SK-N-SH (cell line): ENCODE measurements at regions not wholly inside any gene's neighbourhood (a gene's known extent, or its start where the extent isn't known, plus 50 kb on each side); places are given as distances from the start of the nearest gene placed in this dataset.

Experiments
- CTCF ChIA-PET: fragments of 300-600, 350-600 bp; formaldehyde crosslinking; extraction: SDS; loops from one replicate; lab custom pipeline; 2021; lab: Yijun Ruan, JAX
- POLR2A ChIA-PET: fragments of 350-600 bp; sonication (Branson Sonifier 250); formaldehyde crosslinking; extraction: SDS; loops from one replicate; lab custom pipeline; 2020; ENCODE audit warnings: antibody characterized with exemption, inconsistent platforms; lab: Yijun Ruan, JAX
- DNase-seq: peaks from one replicate; pipeline ENCODE4 v3.0.0; 2012
- H2AFZ ChIP-seq: fragments of 200-600 bp; sonication (generic); 2 replicates; pipeline ENCODE4 v1.8.1; 2016; ENCODE audit warnings: antibody characterized with exemption, mild to moderate bottlenecking, low read depth
- H3F3A ChIP-seq: fragments of 200-600 bp; sonication (generic); replicated peaks from 2 replicates; pipeline ENCODE3; 2016; ENCODE audit warnings: antibody characterized with exemption, mild to moderate bottlenecking; ENCODE audit not compliant: insufficient read depth
- H3K27ac ChIP-seq, 2 experiments: fragments of 200-500 bp in 1 of 2; fragments of 200-600 bp in 1 of 2; sonication (Bioruptor generic) in 1 of 2; sonication (generic), shearing (Covaris generic) in 1 of 2; 2 replicates each; pipeline versions ENCODE4 v1.5.1 to v1.6.1; 2014 to 2016; ENCODE audit warnings: low read depth in 2 of 2, inconsistent platforms in 1 of 2, low read length in 1 of 2, mild to moderate bottlenecking in 1 of 2, mixed read lengths in 1 of 2
- H3K27me3 ChIP-seq: fragments of 200-600 bp; sonication (generic), shearing (Covaris generic); 2 replicates; pipeline ENCODE4 v1.6.1; 2016; ENCODE audit warnings: mixed run types; ENCODE audit not compliant: insufficient read depth
- H3K36me3 ChIP-seq, 2 experiments: fragments of 200-500 bp in 1 of 2; fragments of 200-600 bp in 1 of 2; sonication (Bioruptor generic) in 1 of 2; sonication (generic) in 1 of 2; replicated peaks in 1 of 2; 2 replicates each; pipeline versions ENCODE3 to v1.5.1; 2014 to 2016; ENCODE audit warnings: low read length in 1 of 2, mild to moderate bottlenecking in 1 of 2; ENCODE audit not compliant: insufficient read depth in 2 of 2, control insufficient read depth in 1 of 2
- H3K4me1 ChIP-seq, 2 experiments: fragments of 200-500 bp in 1 of 2; fragments of 200-600 bp in 1 of 2; sonication (Bioruptor generic) in 1 of 2; sonication (generic), shearing (Covaris generic) in 1 of 2; 2 replicates each; pipeline versions ENCODE4 v1.5.1 to v1.6.1; 2014 to 2016; ENCODE audit warnings: low read depth in 1 of 2, low read length in 1 of 2, mixed run types in 1 of 2; ENCODE audit not compliant: insufficient read depth in 2 of 2, control insufficient read depth in 1 of 2
- H3K4me2 ChIP-seq: fragments of 200-600 bp; sonication (generic), shearing (Covaris generic); 2 replicates; pipeline ENCODE4 v1.6.1; 2017; ENCODE audit warnings: mixed run types
- H3K4me3 ChIP-seq, 2 experiments: fragments of 200-500 bp in 1 of 2; fragments of 200-600 bp in 1 of 2; sonication (Bioruptor generic) in 1 of 2; sonication (generic), shearing (Covaris generic) in 1 of 2; 2 replicates each; pipeline versions ENCODE4 v1.5.1 to v1.8.1; 2014 to 2016; ENCODE audit warnings: low read depth in 2 of 2, inconsistent platforms in 1 of 2, low read length in 1 of 2, mild to moderate bottlenecking in 1 of 2, mixed read lengths in 1 of 2, moderate library complexity in 1 of 2
- H3K79me2 ChIP-seq: fragments of 200-600 bp; sonication (generic); 2 replicates; pipeline ENCODE4 v1.8.1; 2017; ENCODE audit warnings: mild to moderate bottlenecking; ENCODE audit not compliant: insufficient read depth
- H3K9ac ChIP-seq: fragments of 200-600 bp; sonication (generic); 2 replicates; pipeline ENCODE4 v1.6.1; 2017; ENCODE audit warnings: mixed run types
- H3K9me2 ChIP-seq: fragments of 200-600 bp; sonication (generic); 2 replicates; pipeline ENCODE4 v1.6.1; 2017; ENCODE audit warnings: mixed run types
- H3K9me3 ChIP-seq: fragments of 200-600 bp; sonication (generic); 2 replicates; pipeline ENCODE4 v1.6.1; 2017; ENCODE audit warnings: mixed run types, mild to moderate bottlenecking, moderate library complexity
- H4K20me1 ChIP-seq: fragments of 200-600 bp; sonication (generic); 2 replicates; pipeline ENCODE4 v1.6.1; 2017; ENCODE audit warnings: mild to moderate bottlenecking, mixed run types; ENCODE audit not compliant: insufficient read depth
- EZH2phosphoT487 ChIP-seq: fragments of 200-600 bp; sonication (generic); IDR thresholded peaks from 2 replicates; pipeline ENCODE4 v1.6.1; 2017; ENCODE audit warnings: low read depth, mixed run types, mild to moderate bottlenecking, antibody characterized with exemption, moderate library complexity, borderline replicate concordance
- FOXJ3 ChIP-seq: sonication (generic); formaldehyde crosslinking; IDR thresholded peaks from 2 replicates; pipeline ENCODE4 v1.5.1; 2020; ENCODE audit warnings: mild to moderate bottlenecking, missing genetic modification reagents
- FOXM1 ChIP-seq: IDR thresholded peaks from 2 replicates; pipeline ENCODE4 v1.4.0; 2012; ENCODE audit warnings: low read depth, mild to moderate bottlenecking
- GATA2 ChIP-seq: sonication (generic); formaldehyde crosslinking; IDR thresholded peaks from 2 replicates; pipeline ENCODE4 v1.5.0; 2020; ENCODE audit warnings: mild to moderate bottlenecking, missing genetic modification reagents
- MAX ChIP-seq: IDR thresholded peaks from 2 replicates; pipeline ENCODE4 v1.4.0; 2012; ENCODE audit warnings: low read depth
- MEF2A ChIP-seq: IDR thresholded peaks from 2 replicates; pipeline ENCODE4 v1.4.0; 2012; ENCODE audit warnings: low read depth, borderline replicate concordance
- MXI1 ChIP-seq: IDR thresholded peaks from 2 replicates; pipeline ENCODE4 v1.6.1; 2012; ENCODE audit warnings: mild to moderate bottlenecking, low read depth, low read length, improper control_type of control experiment
- NFIC ChIP-seq: IDR thresholded peaks from 2 replicates; pipeline ENCODE4 v1.4.0; 2012; ENCODE audit warnings: borderline replicate concordance
- NRF1 ChIP-seq: IDR thresholded peaks from 2 replicates; pipeline ENCODE4 v1.6.1; 2012; ENCODE audit warnings: low read depth, mild to moderate bottlenecking, low read length
- RCOR1 ChIP-seq: fragments of 150-350 bp; IDR thresholded peaks from 2 replicates; pipeline ENCODE4 v1.6.1; 2017; ENCODE audit warnings: antibody characterized with exemption, low read length
- RFX5 ChIP-seq: IDR thresholded peaks from 2 replicates; pipeline ENCODE4 v1.6.1; 2012; ENCODE audit warnings: mild to moderate bottlenecking, improper control_type of control experiment, low read length
- SIN3A ChIP-seq: IDR thresholded peaks from 2 replicates; pipeline ENCODE4 v1.6.1; 2012; ENCODE audit warnings: low read depth, mild to moderate bottlenecking, low read length, moderate library complexity, borderline replicate concordance
- TCF12 ChIP-seq: IDR thresholded peaks from 2 replicates; pipeline ENCODE4 v1.4.0; 2012
- TEAD4 ChIP-seq: IDR thresholded peaks from 2 replicates; pipeline ENCODE4 v1.4.0; 2012; ENCODE audit warnings: mild to moderate bottlenecking, borderline replicate concordance; ENCODE audit not compliant: insufficient read depth
- USF1 ChIP-seq: IDR thresholded peaks from 2 replicates; pipeline ENCODE4 v1.4.0; 2012; ENCODE audit warnings: low read depth, borderline replicate concordance
- YY1 ChIP-seq: IDR thresholded peaks from 2 replicates; pipeline ENCODE4 v1.4.0; 2012; ENCODE audit warnings: low read depth, mild to moderate bottlenecking
- WGBS: methylation state at CpG from one replicate; pipeline ENCODE4 v1.1.6; 2017; ENCODE audit warnings: low lambda C conversion rate; 5-methylcytosine and 5-hydroxymethylcytosine counted together
- TF ChIP-seq, protein P1 (sequence below): fragments of 150-350 bp; IDR thresholded peaks from 2 replicates; pipeline ENCODE4 v1.6.1; 2016; ENCODE audit warnings: mild to moderate bottlenecking, low read depth, low read length
- TF ChIP-seq, protein P2 (sequence below): IDR thresholded peaks from 2 replicates; pipeline ENCODE4; 2012
- TF ChIP-seq, protein P3 (sequence below): IDR thresholded peaks from 2 replicates; pipeline ENCODE4 v1.6.1; 2012; ENCODE audit warnings: mild to moderate bottlenecking, low read depth, low read length, moderate library complexity

DNA sequence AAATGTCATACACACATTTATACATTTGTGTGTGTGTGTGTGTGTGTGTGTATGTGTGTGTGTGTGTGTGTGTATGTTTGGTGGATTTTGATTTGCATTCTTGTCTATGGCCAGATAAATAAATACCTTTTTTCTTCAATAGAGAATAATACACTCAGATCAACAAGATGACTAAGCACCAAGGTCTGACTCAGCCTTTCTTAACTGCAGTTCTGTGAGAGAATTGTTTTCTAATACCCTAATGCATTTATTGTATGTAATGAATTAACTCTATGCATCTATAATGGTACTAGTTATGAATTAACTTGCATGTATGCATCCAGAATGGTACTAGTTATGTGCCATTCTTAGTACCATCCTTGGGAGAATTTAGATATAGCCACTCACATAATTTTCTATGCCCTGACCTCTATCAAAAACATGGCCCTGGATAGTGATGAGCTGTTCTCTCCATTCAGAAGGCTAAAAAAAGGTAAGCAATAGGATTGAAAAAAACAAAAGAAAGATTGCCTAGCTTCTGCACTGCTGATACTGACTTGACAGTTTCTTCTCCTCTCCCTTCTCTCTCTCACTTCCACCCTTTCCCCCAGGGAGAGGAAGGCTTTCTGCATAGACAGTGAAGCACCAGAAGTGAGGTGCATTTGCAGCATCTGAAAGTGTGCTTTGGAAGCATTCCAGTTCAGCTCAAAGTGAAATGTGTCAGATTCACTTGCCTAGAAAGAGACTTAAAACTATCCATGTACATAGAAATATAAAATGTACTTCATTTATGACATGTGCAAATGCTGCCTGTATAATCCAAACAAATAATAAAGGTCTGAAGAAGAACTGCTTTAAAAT is 55.1 kb upstream of the CCDC112 start (continued):
- TF ChIP-seq, protein P1, sequence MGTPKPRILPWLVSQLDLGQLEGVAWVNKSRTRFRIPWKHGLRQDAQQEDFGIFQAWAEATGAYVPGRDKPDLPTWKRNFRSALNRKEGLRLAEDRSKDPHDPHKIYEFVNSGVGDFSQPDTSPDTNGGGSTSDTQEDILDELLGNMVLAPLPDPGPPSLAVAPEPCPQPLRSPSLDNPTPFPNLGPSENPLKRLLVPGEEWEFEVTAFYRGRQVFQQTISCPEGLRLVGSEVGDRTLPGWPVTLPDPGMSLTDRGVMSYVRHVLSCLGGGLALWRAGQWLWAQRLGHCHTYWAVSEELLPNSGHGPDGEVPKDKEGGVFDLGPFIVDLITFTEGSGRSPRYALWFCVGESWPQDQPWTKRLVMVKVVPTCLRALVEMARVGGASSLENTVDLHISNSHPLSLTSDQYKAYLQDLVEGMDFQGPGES: no peak
- TF ChIP-seq GATA2 (CRISPR knock-in tag): no peak
- no peak for TF ChIP-seq TEAD4
- peak; percentile 35; the same call in 1 of the 2 replicates for TF ChIP-seq NFIC
- no peak for TF ChIP-seq MXI1
- no peak for TF ChIP-seq RFX5
- no peak for TF ChIP-seq RCOR1
- TF ChIP-seq USF1: no peak
- TF ChIP-seq FOXM1: no peak

DNA sequence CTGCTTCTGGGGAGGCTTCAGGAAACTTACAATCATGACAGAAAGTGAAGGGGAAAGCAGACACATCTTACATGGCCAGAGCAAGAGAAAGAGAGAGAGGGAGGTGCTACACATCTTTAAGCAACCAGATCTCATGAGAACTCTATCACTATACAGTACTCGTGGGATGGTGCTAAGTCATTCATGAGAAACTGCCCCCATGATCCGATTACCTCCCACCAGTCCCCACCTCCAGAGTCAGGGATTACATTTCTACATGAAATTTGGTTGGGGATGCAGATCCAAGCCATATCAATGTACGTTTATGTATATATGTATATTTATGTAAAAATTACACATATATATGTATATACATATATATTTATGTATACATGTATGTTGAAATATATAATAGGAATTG is 54.4 kb upstream of the CCDC112 start:
- H4K20me1 ChIP-seq: no peaks in the 10 kb centered on the region
- H3K79me2 ChIP-seq: no peaks in the 10 kb centered on the region
- no peak overlapping the region for H3K4me2 ChIP-seq
- no peaks in the 10 kb centered on the region for H3K9me2 ChIP-seq
- H3K9me3 ChIP-seq: no peaks in the 10 kb centered on the region
- TF ChIP-seq MAX (no peak), FOXJ3 (CRISPR knock-in tag) (no peak), SIN3A (no peak), MXI1 (no peak), MEF2A (no peak), NRF1 (no peak), EZH2phosphoT487 (no peak), YY1 (no peak), TCF12 (no peak)
- TF ChIP-seq, protein P2, sequence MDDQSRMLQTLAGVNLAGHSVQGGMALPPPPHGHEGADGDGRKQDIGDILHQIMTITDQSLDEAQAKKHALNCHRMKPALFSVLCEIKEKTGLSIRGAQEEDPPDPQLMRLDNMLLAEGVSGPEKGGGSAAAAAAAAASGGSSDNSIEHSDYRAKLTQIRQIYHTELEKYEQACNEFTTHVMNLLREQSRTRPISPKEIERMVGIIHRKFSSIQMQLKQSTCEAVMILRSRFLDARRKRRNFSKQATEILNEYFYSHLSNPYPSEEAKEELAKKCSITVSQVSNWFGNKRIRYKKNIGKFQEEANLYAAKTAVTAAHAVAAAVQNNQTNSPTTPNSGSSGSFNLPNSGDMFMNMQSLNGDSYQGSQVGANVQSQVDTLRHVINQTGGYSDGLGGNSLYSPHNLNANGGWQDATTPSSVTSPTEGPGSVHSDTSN: no peak
- TF ChIP-seq, protein P3, sequence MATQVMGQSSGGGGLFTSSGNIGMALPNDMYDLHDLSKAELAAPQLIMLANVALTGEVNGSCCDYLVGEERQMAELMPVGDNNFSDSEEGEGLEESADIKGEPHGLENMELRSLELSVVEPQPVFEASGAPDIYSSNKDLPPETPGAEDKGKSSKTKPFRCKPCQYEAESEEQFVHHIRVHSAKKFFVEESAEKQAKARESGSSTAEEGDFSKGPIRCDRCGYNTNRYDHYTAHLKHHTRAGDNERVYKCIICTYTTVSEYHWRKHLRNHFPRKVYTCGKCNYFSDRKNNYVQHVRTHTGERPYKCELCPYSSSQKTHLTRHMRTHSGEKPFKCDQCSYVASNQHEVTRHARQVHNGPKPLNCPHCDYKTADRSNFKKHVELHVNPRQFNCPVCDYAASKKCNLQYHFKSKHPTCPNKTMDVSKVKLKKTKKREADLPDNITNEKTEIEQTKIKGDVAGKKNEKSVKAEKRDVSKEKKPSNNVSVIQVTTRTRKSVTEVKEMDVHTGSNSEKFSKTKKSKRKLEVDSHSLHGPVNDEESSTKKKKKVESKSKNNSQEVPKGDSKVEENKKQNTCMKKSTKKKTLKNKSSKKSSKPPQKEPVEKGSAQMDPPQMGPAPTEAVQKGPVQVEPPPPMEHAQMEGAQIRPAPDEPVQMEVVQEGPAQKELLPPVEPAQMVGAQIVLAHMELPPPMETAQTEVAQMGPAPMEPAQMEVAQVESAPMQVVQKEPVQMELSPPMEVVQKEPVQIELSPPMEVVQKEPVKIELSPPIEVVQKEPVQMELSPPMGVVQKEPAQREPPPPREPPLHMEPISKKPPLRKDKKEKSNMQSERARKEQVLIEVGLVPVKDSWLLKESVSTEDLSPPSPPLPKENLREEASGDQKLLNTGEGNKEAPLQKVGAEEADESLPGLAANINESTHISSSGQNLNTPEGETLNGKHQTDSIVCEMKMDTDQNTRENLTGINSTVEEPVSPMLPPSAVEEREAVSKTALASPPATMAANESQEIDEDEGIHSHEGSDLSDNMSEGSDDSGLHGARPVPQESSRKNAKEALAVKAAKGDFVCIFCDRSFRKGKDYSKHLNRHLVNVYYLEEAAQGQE: no peak
- no peak overlapping the region for H2AFZ ChIP-seq
- H3K36me3 ChIP-seq: no peaks in the 10 kb centered on the region
- CTCF ChIA-PET: no interaction called here
- H3F3A ChIP-seq: peaks cover 21% of the 10 kb centered on the region
- no peak overlapping the region for H3K27ac ChIP-seq
- 58% methylated on average over 3 of the region's 3 CpGs for WGBS
- no peak overlapping the region for H3K9ac ChIP-seq
- no peaks in the 10 kb centered on the region for H3K27me3 ChIP-seq
- POLR2A ChIA-PET: no interaction called here
- H3K4me3 ChIP-seq: no peak overlapping the region
- no peak for DNase-seq
- peaks cover 0 to 20% of the 10 kb centered on the region in 2 experiments for H3K4me1 ChIP-seq
